BE2C (cell line): ENCODE measurements at regions not wholly inside any gene's neighbourhood (a gene's known extent, or its start where the extent isn't known, plus 50 kb on each side); places are given as distances from the start of the nearest gene placed in this dataset.

ENCODE experiments used
- DNase-seq: peaks from one replicate; pipeline ENCODE4 v3.0.0-alpha.2; 2020
- H3K27me3 ChIP-seq: fragments of 250-450 bp; sonication (Bioruptor Pico); 2 replicates; pipeline ENCODE4 v1.5.1; 2020; ENCODE audit warnings: mild to moderate bottlenecking
- H3K36me3 ChIP-seq: fragments of 250-450 bp; sonication (Bioruptor Pico); 2 replicates; pipeline ENCODE4 v1.5.1; 2020; ENCODE audit warnings: mild to moderate bottlenecking
- H3K4me1 ChIP-seq: fragments of 250-450 bp; sonication (Bioruptor Pico); 2 replicates; pipeline ENCODE4 v1.5.1; 2020
- H3K4me3 ChIP-seq: 2 replicates; pipeline ENCODE4 v1.5.1; 2011; ENCODE audit warnings: low read depth, low read length
- H3K9me3 ChIP-seq: fragments of 250-450 bp; sonication (Bioruptor Pico); 2 replicates; pipeline ENCODE4 v1.5.1; 2020
- TF ChIP-seq, protein P1 (sequence below): IDR thresholded peaks from 2 replicates; pipeline ENCODE4 v1.5.1; 2012; ENCODE audit warnings: mild to moderate bottlenecking, low read depth, low read length

GRCh38 chr3:24985668-24986067 lies 442.4 kb upstream of the RARB start:
- Histone ChIP-seq H3K27me3 (no peaks in the 10 kb centered on the region), H3K9me3 (no peaks in the 10 kb centered on the region), H3K36me3 (no peaks in the 10 kb centered on the region), H3K4me1 (no peaks in the 10 kb centered on the region), H3K4me3 (no peak overlapping the region)
- no peak for DNase-seq
- TF ChIP-seq, protein P1, sequence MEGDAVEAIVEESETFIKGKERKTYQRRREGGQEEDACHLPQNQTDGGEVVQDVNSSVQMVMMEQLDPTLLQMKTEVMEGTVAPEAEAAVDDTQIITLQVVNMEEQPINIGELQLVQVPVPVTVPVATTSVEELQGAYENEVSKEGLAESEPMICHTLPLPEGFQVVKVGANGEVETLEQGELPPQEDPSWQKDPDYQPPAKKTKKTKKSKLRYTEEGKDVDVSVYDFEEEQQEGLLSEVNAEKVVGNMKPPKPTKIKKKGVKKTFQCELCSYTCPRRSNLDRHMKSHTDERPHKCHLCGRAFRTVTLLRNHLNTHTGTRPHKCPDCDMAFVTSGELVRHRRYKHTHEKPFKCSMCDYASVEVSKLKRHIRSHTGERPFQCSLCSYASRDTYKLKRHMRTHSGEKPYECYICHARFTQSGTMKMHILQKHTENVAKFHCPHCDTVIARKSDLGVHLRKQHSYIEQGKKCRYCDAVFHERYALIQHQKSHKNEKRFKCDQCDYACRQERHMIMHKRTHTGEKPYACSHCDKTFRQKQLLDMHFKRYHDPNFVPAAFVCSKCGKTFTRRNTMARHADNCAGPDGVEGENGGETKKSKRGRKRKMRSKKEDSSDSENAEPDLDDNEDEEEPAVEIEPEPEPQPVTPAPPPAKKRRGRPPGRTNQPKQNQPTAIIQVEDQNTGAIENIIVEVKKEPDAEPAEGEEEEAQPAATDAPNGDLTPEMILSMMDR: no peak

- H3K4me1 ChIP-seq: no peaks in the 10 kb centered on the region
- no peak overlapping the region for H3K4me3 ChIP-seq
- no peaks in the 10 kb centered on the region for H3K27me3 ChIP-seq
- no peak for DNase-seq
- no peaks in the 10 kb centered on the region for H3K9me3 ChIP-seq
- TF ChIP-seq, protein P1: no peak
- no peaks in the 10 kb centered on the region for H3K36me3 ChIP-seq
Observed at GRCh38 chr3:24986612-24987011, 441.5 kb upstream of the RARB start.

DNA sequence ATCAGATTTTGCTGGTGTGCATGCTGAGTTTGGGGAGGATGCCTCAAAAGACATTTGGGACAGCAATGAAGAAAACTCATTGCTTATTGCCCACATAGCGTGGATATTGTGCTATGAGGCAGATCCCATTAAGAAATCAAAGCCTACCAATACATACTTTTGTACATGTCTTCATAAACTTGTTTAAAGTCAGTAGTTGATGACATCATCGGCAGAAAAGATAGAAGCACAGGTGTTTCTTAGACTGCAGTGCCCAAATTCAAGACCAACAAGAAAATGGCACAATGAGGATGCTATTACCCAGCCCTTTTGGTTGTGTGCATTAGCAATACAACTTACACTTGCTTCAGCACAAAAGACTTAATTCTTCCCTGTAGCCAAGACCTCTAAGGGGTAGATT lies 428.7 kb upstream of the RARB start:
- Histone ChIP-seq H3K27me3 (no peaks in the 10 kb centered on the region), H3K4me3 (no peak overlapping the region), H3K36me3 (no peaks in the 10 kb centered on the region), H3K4me1 (no peaks in the 10 kb centered on the region), H3K9me3 (no peaks in the 10 kb centered on the region)
- DNase-seq: no peak
- TF ChIP-seq, protein P1: no peak

- Histone ChIP-seq H3K9me3 (no peaks in the 10 kb centered on the region), H3K4me1 (no peaks in the 10 kb centered on the region), H3K27me3 (no peaks in the 10 kb centered on the region), H3K4me3 (no peak overlapping the region), H3K36me3 (no peaks in the 10 kb centered on the region)
- no peak for DNase-seq
- TF ChIP-seq, protein P1: no peak
Observed at GRCh38 chr3:25000971-25001591, 427.0 kb upstream of the RARB start.

- no peak for DNase-seq
- H3K4me1 ChIP-seq: no peaks in the 10 kb centered on the region
- TF ChIP-seq, protein P1: no peak
Observed at GRCh38 chr3:25002052-25002451, 426.0 kb upstream of the RARB start.

DNA sequence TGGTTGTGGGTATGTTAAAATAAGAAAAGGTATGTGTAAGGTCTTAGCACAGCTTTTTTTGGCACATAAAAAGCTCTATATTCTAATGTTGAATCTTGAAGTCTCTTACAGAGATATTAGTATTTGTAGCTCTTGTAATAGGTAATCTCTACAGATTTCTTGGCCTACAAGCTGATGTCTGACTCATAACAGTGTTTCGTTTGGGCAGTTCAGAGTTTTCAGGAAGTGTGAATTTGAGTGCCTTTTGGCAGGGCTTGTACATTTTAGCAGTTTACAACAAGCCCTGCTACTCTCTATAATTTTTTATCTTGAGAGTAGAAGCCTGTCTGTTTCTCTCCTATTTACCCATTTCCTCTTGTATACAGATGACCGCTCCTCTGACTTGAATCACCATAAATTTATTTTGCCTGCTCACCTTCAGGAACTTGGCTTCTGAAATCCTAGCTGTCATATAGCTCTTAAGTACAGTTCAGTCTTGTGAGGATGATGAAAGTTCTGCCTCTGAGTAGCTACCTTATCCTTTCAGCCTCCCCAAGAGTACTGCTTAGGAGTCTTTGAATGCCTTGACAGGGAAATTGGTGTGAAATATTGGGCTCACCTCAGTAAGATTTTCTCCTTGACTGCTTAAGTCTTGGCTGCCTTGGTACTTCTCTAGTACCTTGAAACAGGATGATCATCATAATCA lies 419.9 kb upstream of the RARB start:
- Histone ChIP-seq H3K4me1 (no peaks in the 10 kb centered on the region), H3K4me3 (no peak overlapping the region), H3K27me3 (no peaks in the 10 kb centered on the region), H3K9me3 (no peaks in the 10 kb centered on the region), H3K36me3 (no peaks in the 10 kb centered on the region)
- DNase-seq: no peak
- TF ChIP-seq, protein P1: no peak

More at GRCh38 chr3:25002052-25002451, 426.0 kb upstream of the RARB start:
- Histone ChIP-seq H3K4me3 (no peak overlapping the region), H3K36me3 (no peaks in the 10 kb centered on the region), H3K9me3 (no peaks in the 10 kb centered on the region), H3K27me3 (no peaks in the 10 kb centered on the region)
